ENCODE measurements at regions not wholly inside any gene's neighbourhood (a gene's known extent, or its start where the extent isn't known, plus 50 kb on each side); places are given as distances from the start of the nearest gene placed in this dataset.

DNA sequence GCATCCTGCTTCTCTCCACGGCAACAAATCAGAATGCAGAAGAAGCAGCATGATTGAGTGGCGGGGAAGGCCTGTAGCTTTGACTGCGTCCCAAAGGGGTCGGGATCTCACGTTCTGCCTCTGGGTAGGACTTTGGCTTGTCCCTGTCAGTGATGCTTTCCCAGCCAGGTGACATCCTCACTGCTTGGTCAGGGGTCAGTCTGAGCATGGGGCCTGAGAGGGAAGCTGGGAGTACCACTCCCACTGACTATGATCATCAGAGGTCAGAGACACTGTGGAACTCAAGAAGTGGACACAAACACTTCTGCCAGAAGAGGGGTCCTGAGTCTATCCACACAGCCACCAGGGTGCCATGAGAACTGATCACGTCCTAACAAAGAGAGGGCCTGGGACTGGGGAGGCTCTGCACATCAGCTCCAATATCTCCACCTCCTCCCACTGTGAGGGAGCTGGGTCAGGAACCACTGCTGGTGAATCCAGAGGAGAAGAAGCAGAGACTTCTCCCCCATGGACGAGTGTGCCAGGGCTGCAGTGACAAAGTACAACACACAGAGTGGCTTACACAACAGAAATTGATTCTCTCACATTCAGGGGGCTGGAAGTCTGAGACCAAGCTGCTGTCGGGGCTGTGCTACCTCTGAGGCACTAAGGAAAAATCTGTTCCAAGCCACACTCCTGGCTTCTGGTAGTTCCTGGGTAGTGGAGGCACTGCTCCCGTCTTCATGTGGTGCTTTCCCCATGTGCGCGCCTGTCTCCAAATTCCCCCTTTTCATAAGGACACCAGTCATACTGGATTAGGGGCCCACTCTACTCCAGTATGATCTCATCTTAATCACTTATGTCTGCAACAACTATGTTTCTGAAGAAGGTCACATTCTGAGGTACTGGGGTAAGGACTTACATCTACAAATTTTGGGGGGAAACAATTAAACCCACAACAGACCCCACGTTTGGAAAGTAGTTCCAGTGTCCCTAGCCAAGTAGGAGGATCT, 131.1 kb downstream of the CYP26A1 start:
- TF ChIP-seq CTCF (IDR thresholded peaks at IDR 0.05), result no peak
- no peak for TF ChIP-seq POLR2A (IDR thresholded peaks at IDR 0.05)
